Right ventricle myocardium inferior (tissue), 1 donor: ENCODE measurements at regions not wholly inside any gene's neighbourhood (a gene's known extent, or its start where the extent isn't known, plus 50 kb on each side); places are given as distances from the start of the nearest gene placed in this dataset.
"Not testable (repeated sequence)": the region's sequence is repeated elsewhere in the genome, so short reads cannot be mapped to it uniquely, and the experiment has no call there.

Source experiments
- ATAC-seq: fragments of 200-7000 bp; cut with Tn5 transposase; one replicate; pipeline ENCODE4 v1.9.1; 2020; ENCODE audit warnings: mild to moderate bottlenecking, moderate library complexity
- DNase-seq: peaks from one replicate; pipeline ENCODE4 v3.0.0; 2021; ENCODE audit errors: missing footprints
- intact Hi-C: fragments of 100-400 bp; cut with DNase I; formaldehyde crosslinking; loops from one replicate; pipeline ENCODE4 v1.11.0; 2022
- donor health status: DM: no; HTN: yes; CAD: no; lungs with severe emphysema.

- intact Hi-C loops: no loop called here
- ATAC-seq (no peak), DNase-seq (no peak)
Measured at GRCh38 chr20:17825960-17826843, 126.4 kb downstream of the BANF2 start.

- intact Hi-C loops: no loop called here
- ATAC-seq (peak; percentile 40), DNase-seq (no peak)
Measured at GRCh38 chr20:17825252-17825959, 125.6 kb downstream of the BANF2 start.

GRCh38 chr20:17824676-17825251 lies 125.0 kb downstream of the BANF2 start:
- ATAC-seq: no peak
- intact Hi-C loops: no loop called here
- DNase-seq: no peak

GRCh38 chr20:17823409-17824144 lies 123.8 kb downstream of the BANF2 start:
- ATAC-seq (no peak), DNase-seq (no peak)
- intact Hi-C loops: no loop called here

- DNase-seq (no peak), ATAC-seq (no peak)
- intact Hi-C loops: no loop called here
Measured at GRCh38 chr20:17822540-17823408, 123.0 kb downstream of the BANF2 start.

GRCh38 chr20:17822039-17822438 lies 122.3 kb downstream of the BANF2 start:
- peak; percentile 36 for ATAC-seq
- no peak for DNase-seq
- intact Hi-C loops: no loop called here

- ATAC-seq, intact Hi-C loops, DNase-seq: not testable (repeated sequence)
Measured at GRCh38 chr20:17821606-17822005, 121.8 kb downstream of the BANF2 start.

GRCh38 chr20:17819395-17820093 lies 119.8 kb downstream of the BANF2 start:
- ATAC-seq (no peak), DNase-seq (no peak)
- intact Hi-C loops: no loop called here

GRCh38 chr20:17818187-17818586 lies 118.4 kb downstream of the BANF2 start:
- DNase-seq: no peak
- intact Hi-C loops: no loop called here
- ATAC-seq: no peak

- ATAC-seq: no peak
- DNase-seq: no peak
- intact Hi-C loops: no loop called here
Measured at GRCh38 chr20:17816804-17817587, 117.2 kb downstream of the BANF2 start.

- intact Hi-C loops: no loop called here
- no peak for DNase-seq
- ATAC-seq: no peak
Measured at GRCh38 chr20:17811628-17811965, 111.8 kb downstream of the BANF2 start.

- intact Hi-C loops: no loop called here
Measured at GRCh38 chr20:17810847-17811627, 111.3 kb downstream of the BANF2 start.

GRCh38 chr20:17810062-17810631 lies 110.4 kb downstream of the BANF2 start:
- ATAC-seq (no peak), DNase-seq (no peak)
- intact Hi-C loops: no loop called here

More at GRCh38 chr20:17810847-17811627, 111.3 kb downstream of the BANF2 start:
- DNase-seq: no peak
- ATAC-seq: no peak

GRCh38 chr20:17809362-17810061 lies 109.7 kb downstream of the BANF2 start:
- intact Hi-C loops: loop anchor here (5.0 kb wide), 4 partner anchors 33 to 127 kb away; partner anchors contain the start of gene RRBP1
- peak; percentile 50 for ATAC-seq
- DNase-seq: no peak

- DNase-seq (no peak), ATAC-seq (no peak)
- intact Hi-C loops: loop anchor here (5.0 kb wide), 4 partner anchors 34 to 126 kb away; partner anchors contain the start of gene RRBP1
Measured at GRCh38 chr20:17808782-17809181, 109.0 kb downstream of the BANF2 start.
